ENCODE measurements at regions not wholly inside any gene's neighbourhood (a gene's known extent, or its start where the extent isn't known, plus 50 kb on each side); places are given as distances from the start of the nearest gene placed in this dataset.

DNA sequence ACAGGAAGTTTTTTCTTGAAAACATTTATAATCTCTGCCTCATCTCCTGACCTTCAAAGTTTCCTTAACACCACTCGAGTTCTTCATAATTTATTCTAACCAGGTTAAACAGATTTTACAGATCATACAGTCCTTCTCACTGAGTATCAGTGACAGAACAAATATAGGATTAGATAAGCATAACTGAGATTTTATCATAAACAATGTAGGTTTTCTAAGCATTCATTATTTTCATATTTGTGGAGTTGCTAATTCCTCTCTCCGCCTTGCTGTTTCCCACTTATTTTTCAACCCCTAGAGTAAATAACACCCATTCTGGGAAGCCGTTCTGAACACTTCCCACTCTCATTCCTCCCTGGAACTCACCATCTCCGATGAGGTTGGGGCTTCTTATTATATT lies 229.9 kb downstream of the HACE1 start:
- Histone ChIP-seq H3K4me1 (replicated peaks in 1 of 2) (no peaks in the 10 kb centered on the region), H3K9me3 (replicated peaks in 1 of 3) (no peaks in the 10 kb centered on the region), H3K27ac (no peak overlapping the region), H3K4me3 (no peak overlapping the region), H3K27me3 (no peaks in the 10 kb centered on the region), H3K36me3 (replicated peaks in 1 of 2) (no peaks in the 10 kb centered on the region)
- TF ChIP-seq POLR2A (IDR thresholded peaks at IDR 0.05), result no peak
- no peak for TF ChIP-seq CTCF (IDR thresholded peaks at IDR 0.05)
- no peak for DNase-seq
- intact Hi-C loops (cut with DNase I), result no loop called here
- 54 to 62% (median 57%) methylated on average over 4 of the region's 4 CpGs for WGBS, 4 donors

- no peak overlapping the region for H3K27ac ChIP-seq
- intact Hi-C loops (cut with DNase I), result no loop called here
- whole genome bisulfite sequencing, 4 donors, result 59 to 75% (median 68%) methylated on average over 5 of the region's 5 CpGs
Observed at GRCh38 chr6:104625536-104625935, 234.2 kb downstream of the HACE1 start.

GRCh38 chr6:104623052-104623690 lies 236.5 kb downstream of the HACE1 start:
- H3K9me3 ChIP-seq (replicated peaks in 1 of 3), result no peaks in the 10 kb centered on the region
- no peaks in the 10 kb centered on the region for H3K4me1 ChIP-seq (replicated peaks in 1 of 2)
- H3K27ac ChIP-seq, result no peak overlapping the region
- DNase-seq, result no peak
- TF ChIP-seq CTCF (IDR thresholded peaks at IDR 0.05) (no peak), POLR2A (IDR thresholded peaks at IDR 0.05) (no peak)
- H3K27me3 ChIP-seq, result no peaks in the 10 kb centered on the region
- intact Hi-C loops (cut with DNase I), result no loop called here
- H3K4me3 ChIP-seq, result no peak overlapping the region
- 36 to 46% (median 38%) methylated on average over 9 of the region's 9 CpGs for WGBS, 4 donors
- no peaks in the 10 kb centered on the region for H3K36me3 ChIP-seq (replicated peaks in 1 of 2)

More at GRCh38 chr6:104625536-104625935, 234.2 kb downstream of the HACE1 start:
- Histone ChIP-seq H3K4me1 (replicated peaks in 1 of 2) (no peaks in the 10 kb centered on the region), H3K4me3 (no peak overlapping the region), H3K9me3 (replicated peaks in 1 of 3) (no peaks in the 10 kb centered on the region), H3K36me3 (replicated peaks in 1 of 2) (no peaks in the 10 kb centered on the region), H3K27me3 (no peaks in the 10 kb centered on the region)
- DNase-seq, result no peak
- TF ChIP-seq CTCF (IDR thresholded peaks at IDR 0.05), result no peak

GRCh38 chr6:104621396-104621795 lies 238.3 kb downstream of the HACE1 start:
- 60 to 76% (median 70%) methylated on average over 2 of the region's 2 CpGs for WGBS, 4 donors
- H3K36me3 ChIP-seq (replicated peaks in 1 of 2), result no peaks in the 10 kb centered on the region
- no peaks in the 10 kb centered on the region for H3K4me1 ChIP-seq (replicated peaks in 1 of 2)
- no peak for TF ChIP-seq POLR2A (IDR thresholded peaks at IDR 0.05)
- no peak for TF ChIP-seq CTCF (IDR thresholded peaks at IDR 0.05)
- H3K27ac ChIP-seq, result no peak overlapping the region
- DNase-seq, result no peak
- H3K4me3 ChIP-seq, result no peak overlapping the region
- intact Hi-C loops (cut with DNase I), result no loop called here
- H3K9me3 ChIP-seq (replicated peaks in 1 of 3), result no peaks in the 10 kb centered on the region
- no peaks in the 10 kb centered on the region for H3K27me3 ChIP-seq
